Aorta (tissue), 5 donors: ENCODE measurements at regions not wholly inside any gene's neighbourhood (a gene's known extent, or its start where the extent isn't known, plus 50 kb on each side); places are given as distances from the start of the nearest gene placed in this dataset.
"Not testable (repeated sequence)": the region's sequence is repeated elsewhere in the genome, so short reads cannot be mapped to it uniquely, and the experiment has no call there.

Source experiments
- ATAC-seq: fragments of 200-7000 bp; cut with Tn5 transposase; one replicate; pipeline ENCODE4 v1.9.1; 2022; ENCODE audit warnings: moderate library complexity; ENCODE audit not compliant: low FRiP score
- DNase-seq, 2 donors: peaks; one replicate each; pipeline ENCODE4 v3.0.0-alpha.2; 2020
- H3K27ac ChIP-seq, 2 donors: one replicate each; pipeline ENCODE4 v1.5.1; 2013; ENCODE audit warnings: low read length in 2 of 2, mild to moderate bottlenecking in 2 of 2, moderate library complexity in 2 of 2, control low read depth in 1 of 2, inconsistent platforms in 1 of 2, low read depth in 1 of 2
- H3K27me3 ChIP-seq, 2 donors: one replicate each; pipeline ENCODE4 v1.6.1; 2013; ENCODE audit warnings: control low read depth in 1 of 2, low read length in 1 of 2, mild to moderate bottlenecking in 1 of 2, moderate library complexity in 1 of 2; ENCODE audit not compliant: insufficient read depth in 2 of 2, control insufficient read depth in 1 of 2
- H3K36me3 ChIP-seq, 2 donors: one replicate each; pipeline ENCODE4 v1.6.1; 2013; ENCODE audit warnings: control low read depth in 1 of 2, low read length in 1 of 2, mild to moderate bottlenecking in 1 of 2; ENCODE audit not compliant: insufficient read depth in 2 of 2, control insufficient read depth in 1 of 2
- H3K4me1 ChIP-seq, 2 donors: one replicate each; pipeline ENCODE4 v1.6.1; 2013; ENCODE audit warnings: low read length in 2 of 2, control low read depth in 1 of 2, mild to moderate bottlenecking in 1 of 2, moderate library complexity in 1 of 2; ENCODE audit not compliant: insufficient read depth in 2 of 2, control insufficient read depth in 1 of 2
- H3K4me3 ChIP-seq, 2 donors: one replicate each; pipeline ENCODE4 v1.5.1; 2013; ENCODE audit warnings: low read length in 2 of 2, control low read depth in 1 of 2, mild to moderate bottlenecking in 1 of 2
- H3K9me3 ChIP-seq: one replicate; pipeline ENCODE4 v1.6.1; 2013; ENCODE audit warnings: mild to moderate bottlenecking, low read length; ENCODE audit not compliant: control insufficient read depth
- WGBS, 2 donors: extraction: QIAGEN DNeasy Blood & Tissue Kit; methylation state at CpG; one replicate each; pipeline ENCODE4 v1.1.7; 2013; 5-methylcytosine and 5-hydroxymethylcytosine counted together
- intact Hi-C, 2 donors: fragments of 100-400 bp; cut with DNase I; formaldehyde crosslinking; loops; one replicate each; pipeline versions ENCODE4 v1.14.2 to v1.15.0; 2022
- donor health status: healthy with polysubstance abuse.
- donor health status: Bipolar disorder and iron deficiency.
- donor health status: DM: no; HTN: no; CAD: no.
- donor health status: DM: no; HTN: no; CAD: no.
- donor health status: DM: yes; HTN: yes; CAD: no.

DNA sequence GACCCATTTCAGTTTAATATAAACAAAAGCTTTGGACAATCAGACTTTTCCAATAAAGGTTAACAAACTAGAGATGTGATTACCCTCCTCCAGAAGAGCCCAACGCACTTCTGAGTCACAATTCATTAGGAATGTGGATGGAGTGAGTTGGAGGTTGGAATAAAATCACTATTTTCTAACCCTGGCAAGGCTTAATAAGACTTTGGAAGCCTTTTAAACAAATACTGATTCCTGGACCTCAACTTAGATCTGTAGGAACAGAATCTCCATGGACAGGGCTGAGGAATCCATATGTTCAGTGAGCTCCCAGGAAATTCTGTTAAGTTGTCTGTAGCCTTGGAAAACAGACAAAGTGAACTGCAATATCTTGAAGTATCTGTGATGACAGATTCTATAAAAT lies 233.5 kb upstream of the ELL2 start:
- no peak overlapping the region for H3K27ac ChIP-seq
- H3K4me3 ChIP-seq: no peak overlapping the region
- H3K4me1 ChIP-seq: no peaks in the 10 kb centered on the region
- no peak for DNase-seq
- no peaks in the 10 kb centered on the region for H3K27me3 ChIP-seq
- WGBS, 2 donors: 9 to 14% methylated on average over 1 of the region's 1 CpG
- intact Hi-C loops: no loop called here
- H3K9me3 ChIP-seq: no peaks in the 10 kb centered on the region
- no peaks in the 10 kb centered on the region for H3K36me3 ChIP-seq
- ATAC-seq: no peak

DNA sequence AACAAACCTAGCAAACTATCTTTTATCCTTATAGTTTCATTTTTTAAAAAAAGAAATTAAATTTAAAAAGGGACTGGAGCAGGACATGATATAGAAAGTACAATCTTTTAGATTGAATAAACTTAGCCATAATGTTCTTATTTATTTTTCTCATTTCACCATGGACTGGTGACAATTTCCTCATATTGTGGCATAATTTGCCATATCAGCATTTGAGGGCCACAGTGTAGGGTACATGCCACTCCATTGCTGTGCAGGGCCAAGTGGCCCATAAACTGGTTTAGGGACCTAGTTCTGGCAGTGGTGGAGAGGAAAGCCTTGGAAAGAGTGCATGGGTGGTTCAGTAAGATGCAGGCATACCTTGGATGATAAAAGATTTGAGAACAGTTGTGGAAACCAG lies 232.9 kb upstream of the ELL2 start:
- DNase-seq: no peak
- no peak for ATAC-seq
- no peaks in the 10 kb centered on the region for H3K4me1 ChIP-seq
- intact Hi-C loops: no loop called here
- no peaks in the 10 kb centered on the region for H3K36me3 ChIP-seq
- no peaks in the 10 kb centered on the region for H3K9me3 ChIP-seq
- H3K4me3 ChIP-seq: no peak overlapping the region
- H3K27me3 ChIP-seq: no peaks in the 10 kb centered on the region
- no peak overlapping the region for H3K27ac ChIP-seq

- 97 to 100% methylated on average over 2 of the region's 2 CpGs for WGBS, 2 donors
- no peak for ATAC-seq
- intact Hi-C loops: no loop called here
- H3K9me3 ChIP-seq: no peaks in the 10 kb centered on the region
- no peaks in the 10 kb centered on the region for H3K27me3 ChIP-seq
- no peak overlapping the region for H3K4me3 ChIP-seq
- DNase-seq: no peak
- H3K27ac ChIP-seq: no peak overlapping the region
- no peaks in the 10 kb centered on the region for H3K36me3 ChIP-seq
- no peaks in the 10 kb centered on the region for H3K4me1 ChIP-seq
These were observed 232.3 kb upstream of the ELL2 start for GRCh38 chr5:96193946-96194345.

- no peak for ATAC-seq
- 95 to 96% methylated on average over 1 of the region's 1 CpG for WGBS, 2 donors
- no peaks in the 10 kb centered on the region for H3K27me3 ChIP-seq
- intact Hi-C loops: no loop called here
- no peaks in the 10 kb centered on the region for H3K4me1 ChIP-seq
- no peak for DNase-seq
- no peaks in the 10 kb centered on the region for H3K9me3 ChIP-seq
- H3K27ac ChIP-seq: no peak overlapping the region
- no peak overlapping the region for H3K4me3 ChIP-seq
- H3K36me3 ChIP-seq: no peaks in the 10 kb centered on the region
These were observed 228.3 kb upstream of the ELL2 start for GRCh38 chr5:96189987-96190386.

- intact Hi-C loops: no loop called here
These were observed 227.6 kb upstream of the ELL2 start for GRCh38 chr5:96189028-96189826.

DNA sequence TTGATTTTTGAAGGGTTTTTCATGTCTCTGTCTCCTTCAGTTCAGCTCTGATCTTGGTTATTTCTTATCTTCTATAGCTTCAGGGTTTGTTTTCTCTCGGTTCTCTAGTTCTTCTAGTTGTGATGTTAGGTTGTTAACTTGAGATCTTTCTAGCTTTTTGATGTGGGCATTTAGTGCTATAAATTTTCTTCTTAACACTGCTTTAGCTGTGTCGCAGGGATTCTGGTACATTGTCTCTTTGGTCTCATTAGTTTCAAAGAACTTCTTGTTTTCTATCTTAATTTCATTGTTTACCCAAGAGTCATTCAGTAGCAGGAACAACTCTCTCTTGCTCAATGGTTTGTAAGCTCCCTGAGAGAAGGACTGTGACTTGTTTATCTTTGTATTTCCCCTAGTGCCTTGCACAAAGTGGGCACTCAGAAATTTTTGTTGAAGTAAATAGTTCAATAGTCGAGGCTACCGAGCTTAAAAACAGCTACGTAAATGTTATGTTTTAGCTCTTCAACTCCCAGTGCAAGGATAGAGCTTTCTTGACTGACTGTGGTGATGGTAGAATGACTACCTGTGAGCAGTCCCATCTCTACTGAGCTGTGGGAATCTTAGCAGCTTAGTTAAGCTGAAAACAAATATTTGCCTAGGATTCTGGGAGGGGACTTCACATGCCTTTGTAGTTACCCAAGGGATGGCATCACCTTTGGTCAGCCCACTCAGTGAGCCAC lies 225.8 kb upstream of the ELL2 start:
- Histone ChIP-seq H3K4me1 (no peaks in the 10 kb centered on the region), H3K4me3 (no peak overlapping the region), H3K9me3 (no peaks in the 10 kb centered on the region), H3K27me3 (no peaks in the 10 kb centered on the region), H3K27ac (no peak overlapping the region), H3K36me3 (no peaks in the 10 kb centered on the region)
- DNase-seq (no peak), ATAC-seq (no peak)
- 85 to 87% methylated on average over 5 of the region's 5 CpGs for WGBS, 2 donors
- intact Hi-C loops: no loop called here

More at GRCh38 chr5:96189028-96189826, 227.6 kb upstream of the ELL2 start:
- 88 to 95% methylated on average over 2 of the region's 2 CpGs for WGBS, 2 donors
- H3K27me3 ChIP-seq: no peaks in the 10 kb centered on the region
- DNase-seq (no peak), ATAC-seq (no peak)
- H3K27ac ChIP-seq: no peak overlapping the region
- no peaks in the 10 kb centered on the region for H3K4me1 ChIP-seq
- H3K36me3 ChIP-seq: no peaks in the 10 kb centered on the region
- H3K4me3 ChIP-seq: no peak overlapping the region
- no peaks in the 10 kb centered on the region for H3K9me3 ChIP-seq

GRCh38 chr5:96184510-96184909 lies 222.9 kb upstream of the ELL2 start:
- H3K4me3 ChIP-seq, ATAC-seq, DNase-seq, intact Hi-C loops, H3K27ac ChIP-seq, H3K4me1 ChIP-seq, H3K36me3 ChIP-seq, H3K9me3 ChIP-seq, H3K27me3 ChIP-seq: not testable (repeated sequence)

- H3K4me1 ChIP-seq: peaks cover under 1 to 2% of the 10 kb centered on the region in 2 donors
- intact Hi-C loops: no loop called here
- no peak overlapping the region for H3K27ac ChIP-seq
- no peak overlapping the region for H3K4me3 ChIP-seq
- H3K27me3 ChIP-seq: no peaks in the 10 kb centered on the region
- H3K36me3 ChIP-seq: no peaks in the 10 kb centered on the region
- no peaks in the 10 kb centered on the region for H3K9me3 ChIP-seq
- DNase-seq: no peak
- 66 to 73% methylated on average over 2 of the region's 2 CpGs for WGBS, 2 donors
- ATAC-seq: no peak
These were observed 219.2 kb upstream of the ELL2 start for GRCh38 chr5:96180684-96181435.
